H1 (cell line): ENCODE measurements at regions not wholly inside any gene's neighbourhood (a gene's known extent, or its start where the extent isn't known, plus 50 kb on each side); places are given as distances from the start of the nearest gene placed in this dataset.

ENCODE experiments used
- CHD1 ChIP-seq: IDR thresholded peaks from 2 replicates; pipeline ENCODE4 v1.6.1; 2012; ENCODE audit warnings: low read depth, low read length, improper control_type of control experiment
- CREB1 ChIP-seq: IDR thresholded peaks from 2 replicates; pipeline ENCODE4 v1.6.1; 2012; ENCODE audit warnings: inconsistent platforms
- E2F6 ChIP-seq: IDR thresholded peaks from 2 replicates; pipeline ENCODE4 v1.6.1; 2012; ENCODE audit warnings: inconsistent platforms
- EGR1 ChIP-seq: IDR thresholded peaks from 2 replicates; pipeline ENCODE4 v1.6.1; 2011; ENCODE audit warnings: low read depth, low read length, borderline replicate concordance
- EP300 ChIP-seq, 2 experiments: IDR thresholded peaks; 1 replicate in 1 of 2; 2 replicates in 1 of 2; pipeline ENCODE4 v1.6.1; 2011 to 2012; ENCODE audit warnings: low read depth in 2 of 2, low read length in 2 of 2, mild to moderate bottlenecking in 2 of 2, borderline replicate concordance in 1 of 2, inconsistent platforms in 1 of 2, moderate library complexity in 1 of 2
- FOSL1 ChIP-seq: IDR thresholded peaks from 2 replicates; pipeline ENCODE4 v1.6.1; 2011; ENCODE audit warnings: mild to moderate bottlenecking, low read depth, low read length, moderate library complexity; ENCODE audit not compliant: insufficient read depth
- HDAC2 ChIP-seq, 2 experiments: fragments of 300-600 bp in 1 of 2; sonication (generic) in 1 of 2; IDR thresholded peaks; 2 replicates each; pipeline ENCODE4 v1.6.1; 2011 to 2012; ENCODE audit warnings: low read depth in 2 of 2, low read length in 2 of 2, mild to moderate bottlenecking in 2 of 2, moderate library complexity in 2 of 2, borderline replicate concordance in 1 of 2, inconsistent platforms in 1 of 2
- HDAC6 ChIP-seq: IDR thresholded peaks from one replicate; pipeline ENCODE4 v1.7.1; 2012; ENCODE audit warnings: low read depth, mild to moderate bottlenecking, inconsistent platforms, low read length, moderate library complexity
- KDM1A ChIP-seq: fragments of 200-600, 300-600 bp; sonication (generic); IDR thresholded peaks from 2 replicates; pipeline ENCODE4 v1.7.1; 2016; ENCODE audit warnings: mild to moderate bottlenecking, low read length, borderline replicate concordance
- RAD21 ChIP-seq, 2 experiments: IDR thresholded peaks in 1 of 2; conservative IDR thresholded peaks in 1 of 2; 2 replicates each; pipeline ENCODE4 v1.6.1; 2011; ENCODE audit warnings: low read depth in 2 of 2, low read length in 2 of 2, improper control_type of control experiment in 1 of 2, inconsistent platforms in 1 of 2, mild to moderate bottlenecking in 1 of 2, moderate library complexity in 1 of 2
- SIRT6 ChIP-seq: IDR thresholded peaks from one replicate; pipeline ENCODE4 v1.7.1; 2012; ENCODE audit warnings: low read length, inconsistent platforms
- SP2 ChIP-seq: IDR thresholded peaks from 2 replicates; pipeline ENCODE4 v1.6.1; 2012; ENCODE audit warnings: mild to moderate bottlenecking, low read length, inconsistent platforms
- SRF ChIP-seq: IDR thresholded peaks from 2 replicates; pipeline ENCODE4 v1.6.1; 2011; ENCODE audit warnings: mild to moderate bottlenecking, low read depth, low read length, moderate library complexity
- TAF1 ChIP-seq: IDR thresholded peaks from 2 replicates; pipeline ENCODE4 v1.6.1; 2011; ENCODE audit warnings: mild to moderate bottlenecking, low read depth, low read length
- TAF7 ChIP-seq: optimal IDR thresholded peaks from 2 replicates; pipeline ENCODE3; 2011; ENCODE audit warnings: low read depth, mild to moderate bottlenecking, inconsistent platforms, low read length, moderate library complexity, borderline replicate concordance
- YY1 ChIP-seq: IDR thresholded peaks from 2 replicates; pipeline ENCODE4 v1.6.1; 2011; ENCODE audit warnings: low read depth, mild to moderate bottlenecking, low read length
- ZNF274 ChIP-seq: IDR thresholded peaks from 2 replicates; pipeline ENCODE4 v1.7.0; 2012; ENCODE audit warnings: low read length, borderline replicate concordance; ENCODE audit errors: extremely low read depth
- TF ChIP-seq, protein P1 (sequence below): IDR thresholded peaks from 2 replicates; pipeline ENCODE4 v1.6.1; 2011; ENCODE audit warnings: low read length, improper control_type of control experiment

DNA sequence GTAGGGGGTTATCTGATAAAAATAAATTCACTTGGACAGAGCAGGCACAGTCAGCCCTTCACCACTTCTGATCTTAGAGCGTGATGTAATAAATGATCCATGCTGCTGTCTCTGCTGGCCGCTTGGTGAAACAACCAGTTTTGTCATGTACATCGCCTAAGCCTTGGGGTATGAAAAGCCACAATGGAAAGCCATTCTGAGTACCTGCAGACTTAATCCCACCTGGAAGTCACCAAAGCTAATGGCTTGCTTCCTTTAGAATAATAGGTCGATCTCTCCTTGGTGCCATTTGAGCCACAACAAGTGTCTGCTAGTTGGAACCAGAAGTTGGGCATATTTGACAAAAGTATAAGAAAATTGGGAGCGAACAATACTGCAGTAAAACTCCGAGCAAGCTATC, 1649.7 kb upstream of the SPRY2 start (continued):
- TF ChIP-seq EGR1 = no peak
- TF ChIP-seq HDAC6 = no peak
- no peak for TF ChIP-seq KDM1A
- no peak for TF ChIP-seq CREB1
- no peak for TF ChIP-seq EP300 (IDR thresholded peaks at IDR 0.05; ENCODE audit: borderline replicate concordance in 1 of 2, low read depth in 2 of 2, low read length in 2 of 2)
- no peak for TF ChIP-seq CHD1
- TF ChIP-seq YY1 = no peak
- no peak for TF ChIP-seq TAF1
- TF ChIP-seq, protein P1, sequence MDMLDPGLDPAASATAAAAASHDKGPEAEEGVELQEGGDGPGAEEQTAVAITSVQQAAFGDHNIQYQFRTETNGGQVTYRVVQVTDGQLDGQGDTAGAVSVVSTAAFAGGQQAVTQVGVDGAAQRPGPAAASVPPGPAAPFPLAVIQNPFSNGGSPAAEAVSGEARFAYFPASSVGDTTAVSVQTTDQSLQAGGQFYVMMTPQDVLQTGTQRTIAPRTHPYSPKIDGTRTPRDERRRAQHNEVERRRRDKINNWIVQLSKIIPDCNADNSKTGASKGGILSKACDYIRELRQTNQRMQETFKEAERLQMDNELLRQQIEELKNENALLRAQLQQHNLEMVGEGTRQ = no peak
- TF ChIP-seq E2F6 = no peak
- TF ChIP-seq FOSL1 = no peak
- no peak for TF ChIP-seq HDAC2 (IDR thresholded peaks at IDR 0.05; ENCODE audit: borderline replicate concordance in 1 of 2, low read depth in 2 of 2, low read length in 2 of 2)
- TF ChIP-seq TAF7 = no peak
- TF ChIP-seq RAD21 (IDR thresholded peaks at IDR 0.05 in 1 of 2, conservative IDR thresholded peaks at IDR 0.05 in 1 of 2; ENCODE audit: low read depth in 2 of 2, low read length in 2 of 2) = peak; percentile 15 to 25; a peak in 3 of 4 replicates
- TF ChIP-seq SRF = no peak
- no peak for TF ChIP-seq SIRT6
- TF ChIP-seq SP2 = no peak
- TF ChIP-seq ZNF274 = no peak
